Stimulated activated CD4-positive, alpha-beta T cell treated with anti-CD3 and anti-CD28 coated beads, Interleukin-1b, Interleukin-23, amount 100 ng/mL, for 4 hours (primary cell): ENCODE measurements at regions not wholly inside any gene's neighbourhood (a gene's known extent, or its start where the extent isn't known, plus 50 kb on each side); places are given as distances from the start of the nearest gene placed in this dataset.
"Not testable (repeated sequence)": the region's sequence is repeated elsewhere in the genome, so short reads cannot be mapped to it uniquely, and the experiment has no call there.

Source experiments
- DNase-seq, 2 donors: peaks; one replicate each; pipeline ENCODE4 v3.0.0-alpha.2; 2020; ENCODE audit warnings: low read depth in 2 of 2

DNA sequence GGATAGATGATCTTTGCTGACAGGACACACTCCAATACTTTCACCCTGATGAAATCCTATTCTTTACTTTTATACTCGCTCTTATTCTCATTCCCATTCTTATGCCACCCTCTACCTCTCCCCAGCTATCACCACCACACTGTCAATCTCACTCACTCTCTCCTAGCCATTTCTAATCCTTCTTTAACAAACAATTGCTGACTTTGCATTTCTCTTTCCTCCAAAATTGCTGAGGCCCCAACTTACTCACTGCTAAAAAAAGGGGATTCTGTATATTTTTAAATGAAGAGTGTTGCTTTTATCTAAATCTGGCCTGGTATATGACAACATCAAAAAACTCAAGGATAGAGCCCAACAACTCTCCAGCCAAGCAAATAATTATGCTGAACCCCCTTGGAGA, 515.4 kb downstream of the MATN1 start:
- not testable (repeated sequence) for DNase-seq

DNA sequence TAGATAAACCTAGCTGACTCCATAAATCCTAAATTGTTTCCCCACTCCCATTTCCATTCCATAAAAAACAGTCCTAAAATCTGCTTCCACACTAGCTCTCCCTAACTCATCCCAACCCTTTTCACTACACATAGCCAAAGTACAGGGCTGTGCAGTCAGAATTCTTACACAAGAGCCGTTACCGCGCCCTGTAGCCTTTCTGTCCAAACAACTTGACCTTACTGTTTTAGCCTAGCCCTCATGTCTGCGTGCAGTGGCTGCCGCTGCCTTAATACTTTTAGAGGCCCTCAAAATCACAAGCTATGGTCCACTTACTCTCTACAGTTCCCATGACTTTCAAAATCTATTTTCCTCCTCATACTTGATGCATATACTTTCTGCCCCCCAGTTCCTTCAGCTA, 516.8 kb downstream of the MATN1 start:
- DNase-seq: not testable (repeated sequence)

- DNase-seq: not testable (repeated sequence)
Observed at GRCh38 chr1:30204916-30205315, 518.5 kb downstream of the MATN1 start.

DNA sequence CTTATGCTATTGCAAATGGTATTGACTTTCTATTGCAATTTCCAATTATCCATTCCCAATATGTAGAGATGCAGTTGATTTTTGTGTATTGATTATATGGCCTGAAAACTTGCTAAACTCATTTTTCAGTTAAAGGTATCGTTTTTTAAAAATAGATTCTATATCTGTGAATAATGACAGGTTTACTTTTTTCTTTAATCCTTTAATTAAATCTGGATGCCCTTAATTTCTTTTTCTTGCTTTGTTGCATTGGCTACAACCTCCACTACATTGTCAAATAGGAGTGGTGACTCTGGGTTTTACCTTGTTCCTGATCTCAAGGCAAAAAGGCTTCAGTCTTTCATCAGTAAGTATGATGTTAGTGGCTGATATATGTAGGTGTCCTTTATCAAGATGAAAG, 522.4 kb downstream of the MATN1 start:
- no peak for DNase-seq

GRCh38 chr1:30200161-30200560, 523.2 kb downstream of the MATN1 start:
- no peak for DNase-seq

DNA sequence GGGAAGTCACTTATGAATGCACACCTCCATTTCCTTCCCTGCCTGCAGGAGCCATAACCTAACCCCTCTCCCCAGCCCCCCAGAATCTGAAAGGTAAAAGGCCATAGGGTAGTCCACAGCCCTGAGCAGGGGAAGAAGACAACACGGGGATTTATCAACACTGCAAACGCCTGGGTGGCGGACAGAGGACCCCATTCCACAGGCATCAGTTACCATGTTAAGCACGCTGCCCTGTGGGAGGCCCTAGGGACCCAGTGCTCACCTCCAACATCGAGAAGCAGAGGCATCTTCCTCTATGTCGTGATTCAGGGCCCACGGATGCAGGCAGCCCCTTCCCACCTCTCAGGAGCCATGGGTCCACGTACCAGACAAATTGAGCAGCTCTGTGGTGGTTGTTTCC, 523.8 kb downstream of the MATN1 start:
- no peak for DNase-seq

GRCh38 chr1:30198795-30199403, 524.5 kb downstream of the MATN1 start:
- DNase-seq: no peak

DNA sequence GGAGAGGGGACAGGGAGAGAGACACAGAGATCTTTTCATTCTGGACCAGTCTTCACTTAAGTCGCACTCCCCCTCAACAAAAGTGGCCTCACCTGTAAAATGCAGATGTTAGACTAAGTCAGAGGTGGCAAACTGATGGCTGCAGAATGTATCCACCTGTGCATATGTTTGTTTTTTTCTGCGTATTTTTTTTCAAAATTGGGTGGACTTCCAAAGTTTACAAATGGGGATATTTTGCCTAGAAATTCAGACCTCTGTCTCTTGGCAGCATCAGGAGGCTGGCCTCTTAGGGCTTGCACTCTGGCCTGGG, 525.0 kb downstream of the MATN1 start:
- DNase-seq: no peak

GRCh38 chr1:30197639-30198450, 525.5 kb downstream of the MATN1 start:
- DNase-seq: no peak

- no peak for DNase-seq
Observed at GRCh38 chr1:30196872-30197638, 526.3 kb downstream of the MATN1 start.

DNA sequence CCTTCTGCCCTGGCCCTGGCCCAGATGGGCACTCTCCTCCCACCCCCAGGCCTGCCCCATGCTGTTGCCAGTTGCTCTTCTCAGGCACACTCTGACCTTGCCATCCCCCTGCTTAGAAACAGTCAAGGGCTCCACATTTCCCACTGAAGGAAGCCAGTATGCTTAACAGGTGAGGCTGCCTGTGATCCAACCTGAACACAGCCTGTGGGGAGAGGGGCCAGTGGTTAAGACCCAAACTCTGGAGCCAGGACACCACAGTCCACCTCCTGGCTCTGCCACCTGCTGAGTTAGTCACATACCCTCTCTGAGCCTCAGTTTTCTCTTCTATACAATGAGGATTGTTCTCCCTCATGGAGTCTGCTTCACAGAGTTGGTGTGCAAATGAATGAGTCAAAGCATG, 526.9 kb downstream of the MATN1 start:
- no peak for DNase-seq

DNA sequence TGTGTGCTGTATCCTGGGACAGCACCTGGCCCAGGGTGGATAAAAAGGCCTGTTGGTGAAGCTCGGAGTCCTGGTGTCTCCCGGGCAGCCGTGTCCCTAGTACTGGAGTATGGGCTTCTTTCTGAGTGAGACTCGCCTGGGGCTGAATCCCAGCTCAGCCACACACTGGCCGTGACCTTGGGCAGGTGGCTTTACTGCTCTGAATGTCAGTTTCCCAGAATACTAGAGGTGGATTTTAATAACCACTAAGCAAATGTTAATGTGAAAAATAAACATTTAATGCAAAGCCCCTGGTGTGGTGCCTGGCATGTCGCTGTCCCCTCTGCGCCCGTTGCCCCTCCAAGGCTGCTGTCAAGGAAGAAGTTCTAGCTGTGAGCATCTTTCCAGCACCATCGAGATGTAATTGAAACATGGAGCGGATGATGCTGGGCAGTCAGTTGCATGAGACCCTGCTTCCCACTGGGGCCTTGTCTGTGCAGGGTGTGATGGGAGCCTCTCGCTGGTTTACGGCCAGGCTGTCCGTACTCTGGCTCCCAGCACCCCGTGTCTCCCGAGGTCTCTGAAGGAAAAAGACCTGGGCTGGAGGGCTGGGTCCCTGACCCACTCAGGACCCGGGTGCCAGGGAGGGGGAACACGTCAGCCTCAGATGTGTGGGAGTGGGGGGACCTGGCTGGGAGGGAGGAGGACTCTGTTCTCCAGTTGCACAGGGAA, 527.8 kb downstream of the MATN1 start:
- no peak for DNase-seq

DNA sequence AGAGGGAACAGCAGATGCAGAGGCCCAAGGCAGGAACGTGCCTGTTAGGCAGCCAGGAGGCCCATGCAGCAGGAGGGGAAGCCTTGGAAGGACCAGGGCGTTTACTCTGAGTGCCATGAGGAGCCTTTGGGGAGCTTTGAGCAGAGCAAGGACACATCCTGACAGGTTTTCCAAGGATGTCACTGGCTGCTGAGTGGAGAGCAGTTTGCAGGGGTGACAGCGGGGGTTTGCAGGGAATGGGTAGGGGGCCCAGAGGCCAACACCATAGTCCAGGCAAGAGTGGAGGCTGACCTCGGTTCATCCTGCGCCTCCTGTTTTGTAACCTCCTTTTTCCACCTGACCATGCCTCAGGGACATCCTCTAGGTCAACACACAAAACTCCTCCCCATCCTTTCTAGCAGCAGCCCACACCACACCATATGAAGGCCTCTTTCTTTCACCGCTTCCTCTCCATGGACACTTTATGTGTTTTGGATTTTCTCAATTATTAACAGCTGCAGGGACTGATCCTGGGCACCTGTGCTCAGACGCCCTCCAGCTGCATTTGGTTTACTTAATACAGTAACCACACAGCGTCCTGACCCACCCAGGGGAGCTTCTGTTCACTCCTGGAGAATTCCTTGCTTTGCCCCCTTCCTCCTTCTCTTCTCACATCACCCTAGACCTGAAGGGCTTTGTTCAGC, 528.5 kb downstream of the MATN1 start:
- DNase-seq: no peak

GRCh38 chr1:30194046-30194619, 529.3 kb downstream of the MATN1 start:
- DNase-seq: no peak

DNA sequence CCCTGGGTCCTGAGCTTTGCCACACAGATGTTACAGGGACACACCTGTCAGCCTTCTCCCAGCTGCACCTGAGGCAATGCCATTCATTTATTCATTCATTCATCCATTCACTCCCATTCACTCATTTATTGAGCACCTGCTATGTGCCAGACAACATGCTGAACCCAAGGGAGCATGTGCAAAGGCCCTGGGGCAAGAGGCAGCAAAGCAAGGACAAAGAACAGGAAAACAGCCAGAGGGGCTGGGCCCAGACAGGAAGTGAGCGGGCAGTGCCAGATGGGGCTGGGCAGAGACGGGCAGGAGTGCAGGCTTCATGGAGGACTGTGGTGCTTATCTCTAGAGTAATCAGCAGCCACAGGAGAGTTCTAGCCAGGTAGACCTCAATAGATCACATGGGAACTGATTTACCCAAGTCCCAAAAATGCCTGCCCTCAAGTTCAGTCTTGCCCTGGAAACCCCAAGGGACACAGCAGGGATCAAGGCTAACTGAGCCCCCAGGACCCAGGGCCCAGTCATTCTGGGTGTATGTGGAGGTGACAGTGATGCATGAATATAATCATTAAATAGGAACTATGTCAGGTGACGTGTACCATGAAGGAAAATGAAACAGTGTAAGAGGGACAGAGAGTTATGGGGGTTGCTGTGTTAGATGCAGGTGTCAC, 530.3 kb downstream of the MATN1 start:
- DNase-seq: no peak

GRCh38 chr1:30191154-30191702, 532.2 kb downstream of the MATN1 start:
- DNase-seq: no peak

DNA sequence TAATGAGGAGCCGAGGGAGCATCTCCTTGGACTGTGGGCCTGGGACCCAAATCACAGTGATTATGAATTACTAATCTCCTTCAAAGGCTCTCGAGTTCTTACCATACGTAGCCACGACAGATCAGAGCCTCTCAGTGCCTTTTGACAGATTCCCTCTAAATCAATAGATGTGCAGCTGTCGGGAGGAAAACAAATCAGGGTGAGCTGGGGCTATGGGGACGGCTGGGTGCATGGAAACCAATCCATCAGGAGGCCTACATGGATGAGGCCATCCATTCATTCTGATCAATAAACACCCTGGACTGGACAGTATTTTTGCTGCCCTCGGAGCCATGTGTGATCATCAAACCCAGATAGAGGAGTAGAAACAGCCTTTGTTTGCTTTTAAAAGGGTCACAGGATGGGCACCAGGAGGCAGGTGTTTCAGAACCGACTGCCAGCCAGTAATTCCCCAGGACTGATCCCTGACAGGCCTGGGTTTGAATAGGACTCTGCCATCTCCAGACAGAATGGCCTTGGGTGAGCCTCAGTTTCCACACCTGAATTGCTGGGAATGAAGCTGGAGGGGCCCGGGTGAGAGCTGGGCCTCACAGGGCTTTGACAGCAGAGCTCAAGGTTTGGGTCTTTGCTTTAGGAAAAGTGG, 532.8 kb downstream of the MATN1 start:
- DNase-seq: no peak

GRCh38 chr1:30189818-30190500, 533.4 kb downstream of the MATN1 start:
- DNase-seq: no peak

GRCh38 chr1:30188999-30189398, 534.4 kb downstream of the MATN1 start:
- no peak for DNase-seq
